ENCODE measurements at regions not wholly inside any gene's neighbourhood (a gene's known extent, or its start where the extent isn't known, plus 50 kb on each side); places are given as distances from the start of the nearest gene placed in this dataset.

- no peak for TF ChIP-seq EZH2 (IDR thresholded peaks at IDR 0.05)
- no peak for TF ChIP-seq FOXP2 (optimal IDR thresholded peaks at IDR 0.05; ENCODE audit: control extremely low read depth, extremely low read length, insufficient read depth)
- no peak for TF ChIP-seq POLR2AphosphoS5 (IDR thresholded peaks at IDR 0.05; ENCODE audit: borderline replicate concordance, low read depth, low read length)
These were observed 167.7 kb upstream of the CSF3R start for GRCh38 chr1:36650200-36651065.
